Brain pericyte (primary cell): ENCODE measurements at regions not wholly inside any gene's neighbourhood (a gene's known extent, or its start where the extent isn't known, plus 50 kb on each side); places are given as distances from the start of the nearest gene placed in this dataset.
"Not testable (repeated sequence)": the region's sequence is repeated elsewhere in the genome, so short reads cannot be mapped to it uniquely, and the experiment has no call there.

Source experiments
- DNase-seq: peaks from one replicate; pipeline ENCODE4 v3.0.0-alpha.2; 2012; ENCODE audit warnings: low read depth, low spot score

GRCh38 chr18:37836071-37836970, 270.7 kb upstream of the CELF4 start:
- DNase-seq, result no peak

GRCh38 chr18:37832010-37832695, 266.6 kb upstream of the CELF4 start:
- not testable (repeated sequence) for DNase-seq

GRCh38 chr18:37812961-37813360, 247.4 kb upstream of the CELF4 start:
- no peak for DNase-seq

GRCh38 chr18:37805773-37806404, 240.3 kb upstream of the CELF4 start:
- no peak for DNase-seq

GRCh38 chr18:37796823-37797349, 231.3 kb upstream of the CELF4 start:
- no peak for DNase-seq

- no peak for DNase-seq
These were observed 221.9 kb upstream of the CELF4 start for GRCh38 chr18:37787452-37787851.

GRCh38 chr18:37783771-37784170, 218.2 kb upstream of the CELF4 start:
- no peak for DNase-seq

- no peak for DNase-seq
These were observed 213.6 kb upstream of the CELF4 start for GRCh38 chr18:37779220-37779619.

- no peak for DNase-seq
These were observed 213.0 kb upstream of the CELF4 start for GRCh38 chr18:37778417-37779165.

- DNase-seq, result no peak
These were observed 204.2 kb upstream of the CELF4 start for GRCh38 chr18:37769826-37770225.

GRCh38 chr18:37764541-37765288, 199.1 kb upstream of the CELF4 start:
- no peak for DNase-seq

- DNase-seq, result no peak
These were observed 196.6 kb upstream of the CELF4 start for GRCh38 chr18:37762076-37762621.

GRCh38 chr18:37754141-37754540, 188.5 kb upstream of the CELF4 start:
- DNase-seq, result no peak

GRCh38 chr18:37742436-37742835, 176.8 kb upstream of the CELF4 start:
- no peak for DNase-seq

GRCh38 chr18:37741032-37741623, 175.5 kb upstream of the CELF4 start:
- no peak for DNase-seq

GRCh38 chr18:37734406-37734805, 168.8 kb upstream of the CELF4 start:
- DNase-seq, result no peak

GRCh38 chr18:37729716-37730115, 164.1 kb upstream of the CELF4 start:
- no peak for DNase-seq

- no peak for DNase-seq
These were observed 158.6 kb upstream of the CELF4 start for GRCh38 chr18:37724206-37724605.

GRCh38 chr18:37721544-37722522, 156.2 kb upstream of the CELF4 start:
- no peak for DNase-seq
